CD4-positive, CD25-positive, alpha-beta regulatory T cell (primary cell): ENCODE measurements at regions not wholly inside any gene's neighbourhood (a gene's known extent, or its start where the extent isn't known, plus 50 kb on each side); places are given as distances from the start of the nearest gene placed in this dataset.

Experiments used
- ATAC-seq, 2 donors: fragments of 150-1000 bp; cut with Tn5 transposase; one replicate each; pipeline ENCODE4 v1.10.0; 2021; ENCODE audit warnings: low read depth in 2 of 2, moderate number of reproducible peaks in 2 of 2, moderate library complexity in 1 of 2
- DNase-seq, 3 donors: peaks; one replicate each; pipeline versions ENCODE4 v3.0.0 to v3.0.0-alpha.2; 2012 to 2022; ENCODE audit warnings: mixed read lengths in 1 of 3
- H3K27ac ChIP-seq: one replicate; pipeline ENCODE4 v1.7.0; 2013; ENCODE audit warnings: mild to moderate bottlenecking, low read length; ENCODE audit not compliant: insufficient read depth, poor library complexity, severe bottlenecking
- H3K27me3 ChIP-seq: one replicate; pipeline ENCODE4 v1.7.0; 2013; ENCODE audit warnings: low read length; ENCODE audit not compliant: control insufficient read depth, insufficient read depth
- H3K36me3 ChIP-seq: one replicate; pipeline ENCODE4 v1.7.0; 2013; ENCODE audit warnings: mild to moderate bottlenecking, low read length, moderate library complexity; ENCODE audit not compliant: control insufficient read depth, insufficient read depth
- H3K4me1 ChIP-seq: 2 replicates; pipeline ENCODE4 v1.7.0; 2013; ENCODE audit warnings: mild to moderate bottlenecking, low read length; ENCODE audit not compliant: insufficient read depth, control insufficient read depth, poor library complexity, severe bottlenecking
- H3K4me3 ChIP-seq: one replicate; pipeline ENCODE4 v1.7.0; 2013; ENCODE audit warnings: low read depth, mild to moderate bottlenecking, low read length, moderate library complexity
- H3K9me3 ChIP-seq, 2 experiments: 1 replicate in 1 of 2; 2 replicates in 1 of 2; pipeline ENCODE4 v1.7.0; 2013; ENCODE audit warnings: low read length in 2 of 2, mild to moderate bottlenecking in 1 of 2, moderate library complexity in 1 of 2; ENCODE audit not compliant: control insufficient read depth in 2 of 2
- H3K27ac Mint-ChIP-seq, 3 donors: one replicate each; pipeline ENCODE4 v1.8.0; 2020 to 2022; ENCODE audit warnings: mild to moderate bottlenecking in 3 of 3, mixed read lengths in 3 of 3, moderate library complexity in 2 of 3
- H3K27me3 Mint-ChIP-seq: one replicate; pipeline ENCODE4 v1.8.0; 2022; ENCODE audit warnings: mild to moderate bottlenecking, mixed read lengths
- H3K36me3 Mint-ChIP-seq: one replicate; pipeline ENCODE4 v1.8.0; 2020; ENCODE audit warnings: mixed read lengths
- H3K4me1 Mint-ChIP-seq, 4 donors: one replicate each; pipeline ENCODE4 v1.8.0; 2020 to 2022; ENCODE audit warnings: mixed read lengths in 4 of 4, mild to moderate bottlenecking in 1 of 4
- H3K4me3 Mint-ChIP-seq, 4 donors: one replicate each; pipeline ENCODE4 v1.8.0; 2020 to 2022; ENCODE audit warnings: mild to moderate bottlenecking in 4 of 4, mixed read lengths in 4 of 4, moderate library complexity in 3 of 4
- H3K9me3 Mint-ChIP-seq, 7 donors: one replicate each; pipeline ENCODE4 v1.8.0; 2020 to 2022; ENCODE audit warnings: mixed read lengths in 7 of 7, mild to moderate bottlenecking in 3 of 7, moderate library complexity in 2 of 7

DNA sequence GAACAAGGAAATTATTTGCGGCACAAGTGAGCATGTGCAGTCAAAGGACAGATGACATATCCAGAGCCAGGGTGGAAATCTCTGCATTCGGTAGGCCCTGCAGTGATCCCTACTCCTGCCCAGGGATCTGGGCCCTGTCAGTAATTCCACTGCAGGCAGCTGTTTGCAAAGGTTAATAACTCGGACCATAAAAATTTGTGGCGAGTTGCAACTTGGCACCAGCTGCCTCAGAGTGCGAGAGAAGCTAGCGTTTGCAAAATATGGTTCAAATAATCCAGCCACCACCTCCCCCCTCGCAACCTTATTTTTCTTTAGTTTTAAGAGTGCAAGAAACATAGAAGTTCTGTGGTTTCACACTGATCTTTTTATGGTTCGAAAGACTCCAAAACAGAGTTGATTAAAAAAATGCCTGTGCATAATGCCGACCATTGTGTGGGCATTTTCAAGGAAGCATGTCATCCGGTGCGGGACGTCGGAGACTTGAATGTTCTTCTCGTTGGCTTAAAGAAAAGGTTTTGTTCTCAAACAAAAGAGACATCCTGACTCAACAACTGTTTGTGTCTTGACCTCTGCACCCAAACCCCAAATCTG lies 224.5 kb downstream of the BCL11B start:
- Mint-ChIP-seq H3K27ac (peak overlapping the region in 1 of 3 donors; percentile 64), H3K27me3 (no peaks in the 10 kb centered on the region), H3K36me3 (no peaks in the 10 kb centered on the region), H3K4me1 (peaks cover 6 to 24% (median 14%) of the 10 kb centered on the region in 4 donors), H3K9me3 (peaks cover 3 to 18% (median 10%) of the 10 kb centered on the region in 7 donors), H3K4me3 (no peak overlapping the region)
- Histone ChIP-seq H3K27ac (no peak overlapping the region), H3K36me3 (no peaks in the 10 kb centered on the region), H3K9me3 (peaks cover 6 to 9% of the 10 kb centered on the region in 2 experiments), H3K4me3 (no peak overlapping the region), H3K4me1 (no peaks in the 10 kb centered on the region), H3K27me3 (no peaks in the 10 kb centered on the region)
- DNase-seq, result no peak
- ATAC-seq, result no peak

DNA sequence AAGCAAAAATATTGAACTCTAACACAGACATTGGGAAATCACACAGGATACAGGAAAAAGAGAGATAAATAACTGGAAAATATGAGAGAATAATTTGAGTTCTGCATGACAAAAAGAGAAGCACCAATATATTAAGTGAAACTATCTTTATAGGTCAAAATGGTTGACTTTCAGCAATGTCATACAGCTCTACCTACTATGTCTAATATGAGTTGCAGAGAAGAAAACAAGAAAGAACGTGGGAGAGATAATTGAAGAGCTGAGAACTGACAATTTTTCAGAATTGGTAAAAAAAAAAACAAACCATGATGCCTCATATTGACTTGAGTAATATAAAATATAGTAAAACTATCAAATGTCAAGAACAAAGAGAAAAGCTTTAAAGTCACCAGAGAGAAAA lies 221.7 kb downstream of the BCL11B start:
- H3K4me3 ChIP-seq, result no peak overlapping the region
- no peak for ATAC-seq
- no peaks in the 10 kb centered on the region for H3K36me3 ChIP-seq
- peaks cover 2 to 21% (median 10%) of the 10 kb centered on the region in 7 donors for H3K9me3 Mint-ChIP-seq
- DNase-seq, result no peak
- H3K4me1 ChIP-seq, result peaks cover 3% of the 10 kb centered on the region
- H3K9me3 ChIP-seq, result peaks cover 6 to 11% of the 10 kb centered on the region in 2 experiments
- no peaks in the 10 kb centered on the region for H3K27me3 ChIP-seq
- H3K27me3 Mint-ChIP-seq, result no peaks in the 10 kb centered on the region
- no peak overlapping the region for H3K27ac Mint-ChIP-seq
- no peak overlapping the region for H3K4me3 Mint-ChIP-seq
- peaks cover 6 to 24% (median 12%) of the 10 kb centered on the region in 4 donors for H3K4me1 Mint-ChIP-seq
- no peaks in the 10 kb centered on the region for H3K36me3 Mint-ChIP-seq
- H3K27ac ChIP-seq, result no peak overlapping the region

DNA sequence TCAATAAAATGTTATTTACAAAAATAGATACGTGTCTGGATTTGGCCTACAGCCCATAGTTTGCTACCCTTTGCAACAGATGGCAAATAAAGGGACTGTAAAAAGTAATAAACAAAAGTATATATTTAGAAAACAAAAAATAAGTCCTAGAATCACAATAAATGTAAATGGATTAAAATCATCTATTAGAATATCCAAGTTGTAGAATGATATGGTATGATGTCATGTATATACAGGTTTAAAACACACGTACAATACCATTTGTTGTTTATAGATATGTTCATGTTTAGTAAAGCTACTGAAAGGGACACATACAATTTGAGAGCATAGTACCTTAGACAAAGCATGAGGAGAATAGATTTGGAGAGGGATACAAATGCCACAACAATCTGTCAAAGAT lies 219.5 kb downstream of the BCL11B start:
- no peak overlapping the region for H3K27ac ChIP-seq
- H3K4me3 ChIP-seq, result no peak overlapping the region
- Mint-ChIP-seq H3K9me3 (peaks cover 2 to 21% (median 7%) of the 10 kb centered on the region in 7 donors), H3K4me1 (peaks cover 18 to 40% (median 24%) of the 10 kb centered on the region in 4 donors), H3K36me3 (no peaks in the 10 kb centered on the region), H3K4me3 (no peak overlapping the region), H3K27ac (no peak overlapping the region), H3K27me3 (no peaks in the 10 kb centered on the region)
- no peaks in the 10 kb centered on the region for H3K27me3 ChIP-seq
- peaks cover 6 to 11% of the 10 kb centered on the region in 2 experiments for H3K9me3 ChIP-seq
- ATAC-seq, result no peak
- no peaks in the 10 kb centered on the region for H3K36me3 ChIP-seq
- DNase-seq, result no peak
- H3K4me1 ChIP-seq, result peaks cover 10% of the 10 kb centered on the region

DNA sequence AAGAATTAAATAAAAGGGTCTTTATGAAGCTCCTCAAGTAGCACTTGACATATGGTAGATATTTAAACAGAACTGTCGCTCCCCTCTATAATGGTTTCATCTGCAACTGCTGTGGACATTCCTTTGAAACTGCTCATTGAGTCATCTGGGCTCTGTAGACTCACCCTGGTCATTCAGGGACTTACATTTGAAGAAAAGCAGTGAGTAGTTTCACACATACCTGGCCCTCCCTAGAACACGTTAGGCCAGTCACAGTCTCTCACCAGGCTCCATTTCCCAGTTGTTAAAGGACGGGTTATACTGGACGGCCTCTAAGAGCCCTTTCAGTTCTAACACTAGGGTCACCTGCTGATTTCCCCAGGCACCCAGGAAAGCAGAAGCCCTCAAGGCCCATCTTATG lies 217.0 kb downstream of the BCL11B start:
- no peak overlapping the region for H3K27ac ChIP-seq
- no peak overlapping the region for H3K4me3 ChIP-seq

DNA sequence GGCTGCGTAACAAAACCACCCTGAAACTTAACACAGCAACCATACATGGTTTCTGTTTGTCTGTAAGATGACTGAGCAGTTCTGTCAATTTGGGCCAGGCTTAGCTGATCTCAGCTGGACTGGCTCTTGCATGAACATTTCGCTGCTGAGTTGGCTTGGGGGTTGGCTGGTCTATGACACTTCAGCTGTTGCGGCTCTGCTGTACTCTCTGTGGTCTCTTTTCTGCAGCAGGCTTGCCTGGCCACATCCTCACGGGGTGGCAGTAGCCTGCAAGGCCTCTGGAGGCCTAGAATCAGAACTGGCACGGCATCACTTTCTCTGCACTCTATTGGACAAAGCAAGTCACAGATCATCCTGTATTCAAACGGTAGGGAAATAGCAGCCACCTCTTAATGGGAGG lies 216.2 kb downstream of the BCL11B start:
- DNase-seq (peak; percentile 3 to 74 (median 51)), ATAC-seq (peak; percentile 92 to 93)
- H3K4me3 ChIP-seq, result no peak overlapping the region
- H3K36me3 ChIP-seq, result no peaks in the 10 kb centered on the region
- H3K9me3 ChIP-seq, result peaks cover 6 to 11% of the 10 kb centered on the region in 2 experiments
- Mint-ChIP-seq H3K9me3 (peaks cover 0 to 15% (median 6%) of the 10 kb centered on the region in 7 donors), H3K4me3 (peak overlapping the region in 2 of 4 donors; percentile 1 to 28), H3K36me3 (no peaks in the 10 kb centered on the region), H3K4me1 (peaks cover 9 to 18% (median 13%) of the 10 kb centered on the region in 4 donors), H3K27ac (peak overlapping the region in 2 of 3 donors; percentile 47 to 76), H3K27me3 (no peaks in the 10 kb centered on the region)
- H3K27me3 ChIP-seq, result no peaks in the 10 kb centered on the region
- H3K27ac ChIP-seq, result peak overlapping the region; percentile 16
- H3K4me1 ChIP-seq, result peaks cover 10% of the 10 kb centered on the region

More for the DNA sequence above, 217.0 kb downstream of the BCL11B start:
- Mint-ChIP-seq H3K27me3 (no peaks in the 10 kb centered on the region), H3K27ac (peak overlapping the region in 1 of 3 donors; percentile 76), H3K4me3 (no peak overlapping the region), H3K4me1 (peaks cover 14 to 24% (median 19%) of the 10 kb centered on the region in 4 donors), H3K9me3 (peaks cover 2 to 21% (median 6%) of the 10 kb centered on the region in 7 donors), H3K36me3 (no peaks in the 10 kb centered on the region)
- ATAC-seq, result no peak
- DNase-seq, result no peak
- no peaks in the 10 kb centered on the region for H3K36me3 ChIP-seq
- H3K27me3 ChIP-seq, result no peaks in the 10 kb centered on the region
- peaks cover 10% of the 10 kb centered on the region for H3K4me1 ChIP-seq
- H3K9me3 ChIP-seq, result peaks cover 6 to 11% of the 10 kb centered on the region in 2 experiments

DNA sequence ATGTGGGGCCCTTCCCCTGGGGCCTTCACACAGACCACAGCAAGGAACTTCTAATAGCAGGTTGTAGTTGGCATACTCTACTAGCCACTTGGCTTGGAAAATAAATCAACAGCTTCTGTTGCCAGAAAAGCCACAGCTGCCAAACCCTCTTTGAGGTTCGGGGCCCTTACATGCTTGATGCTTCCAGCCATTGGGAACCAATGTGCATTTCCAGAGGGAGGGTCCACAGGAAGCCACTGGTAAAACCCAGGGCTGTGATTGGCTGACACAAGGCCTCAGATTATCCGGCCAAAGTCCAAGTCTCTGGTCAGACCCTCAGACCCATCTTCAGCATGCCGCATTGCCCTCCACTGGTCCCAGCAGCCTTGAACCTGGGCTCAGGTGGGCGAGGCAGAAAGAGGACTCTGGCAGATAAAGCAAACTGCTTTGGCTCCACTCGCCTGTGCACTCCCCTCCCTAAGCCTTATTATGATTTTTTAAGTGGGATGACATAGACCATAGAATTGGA lies 214.4 kb downstream of the BCL11B start:
- Mint-ChIP-seq H3K27me3 (no peaks in the 10 kb centered on the region), H3K4me3 (no peak overlapping the region), H3K9me3 (peaks cover 0 to 4% (median 0%) of the 10 kb centered on the region in 7 donors), H3K36me3 (no peaks in the 10 kb centered on the region), H3K27ac (no peak overlapping the region), H3K4me1 (peaks cover 9 to 18% (median 13%) of the 10 kb centered on the region in 4 donors)
- Histone ChIP-seq H3K36me3 (no peaks in the 10 kb centered on the region), H3K9me3 (peaks cover 0 to 1% of the 10 kb centered on the region in 2 experiments), H3K4me1 (peaks cover 10% of the 10 kb centered on the region), H3K4me3 (no peak overlapping the region), H3K27me3 (no peaks in the 10 kb centered on the region), H3K27ac (no peak overlapping the region)
- DNase-seq (no peak), ATAC-seq (no peak)

DNA sequence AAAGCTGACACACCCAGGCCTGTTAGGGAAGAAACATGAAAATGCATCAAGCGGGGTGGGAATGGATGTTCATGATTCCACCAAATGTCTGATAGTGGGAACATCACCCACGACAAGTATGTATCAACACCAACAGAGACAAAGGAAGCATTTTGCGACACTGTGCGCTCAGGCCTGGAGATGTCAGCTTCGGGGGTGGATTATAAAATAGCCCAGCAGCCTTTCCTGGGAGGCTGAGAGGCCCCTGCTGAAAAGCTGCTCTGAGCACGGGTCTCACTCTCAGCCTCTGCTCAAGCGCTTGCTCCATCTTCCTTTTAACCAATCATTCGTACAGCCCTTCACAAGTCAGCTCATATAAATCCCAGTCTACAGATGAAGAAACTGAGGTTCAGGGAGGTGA lies 213.5 kb downstream of the BCL11B start:
- H3K4me3 ChIP-seq, result no peak overlapping the region
- H3K27me3 ChIP-seq, result no peaks in the 10 kb centered on the region
- H3K4me1 Mint-ChIP-seq, result peaks cover 9 to 18% (median 13%) of the 10 kb centered on the region in 4 donors
- no peak overlapping the region for H3K27ac Mint-ChIP-seq
- H3K4me1 ChIP-seq, result peaks cover 10% of the 10 kb centered on the region
- ATAC-seq (no peak), DNase-seq (no peak)
- no peaks in the 10 kb centered on the region for H3K36me3 ChIP-seq
- H3K36me3 Mint-ChIP-seq, result no peaks in the 10 kb centered on the region
- no peak overlapping the region for H3K27ac ChIP-seq
- H3K4me3 Mint-ChIP-seq, result no peak overlapping the region
- no peaks in the 10 kb centered on the region for H3K9me3 ChIP-seq
- peaks cover 0 to 3% (median 0%) of the 10 kb centered on the region in 7 donors for H3K9me3 Mint-ChIP-seq
- no peaks in the 10 kb centered on the region for H3K27me3 Mint-ChIP-seq

DNA sequence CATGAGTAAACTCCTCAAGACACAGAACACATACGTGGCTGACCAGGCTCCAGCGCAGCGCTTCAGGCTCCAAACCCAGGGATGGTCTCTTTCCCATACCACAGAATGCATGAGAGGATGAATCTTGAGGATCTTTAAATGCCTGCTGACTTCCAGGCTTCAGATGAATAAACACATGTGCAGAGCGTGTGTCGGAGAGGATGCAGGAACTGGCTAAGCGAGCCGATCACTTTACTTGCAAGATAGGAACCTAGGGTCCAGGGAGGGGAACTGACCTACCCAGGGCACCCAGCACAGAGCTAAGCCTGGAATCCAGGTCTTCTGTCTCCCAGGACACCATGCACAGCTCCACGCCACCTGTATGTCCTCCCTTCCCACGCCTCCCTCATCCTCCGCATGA lies 209.8 kb downstream of the BCL11B start:
- ATAC-seq, result no peak
- no peak for DNase-seq
- H3K4me3 Mint-ChIP-seq, result no peak overlapping the region

More for the DNA sequence above, 209.8 kb downstream of the BCL11B start:
- Mint-ChIP-seq H3K9me3 (peaks cover 0 to 2% (median 0%) of the 10 kb centered on the region in 7 donors), H3K36me3 (no peaks in the 10 kb centered on the region), H3K4me1 (no peaks in the 10 kb centered on the region), H3K27me3 (no peaks in the 10 kb centered on the region), H3K27ac (peak overlapping the region in 1 of 3 donors; percentile 46)
- Histone ChIP-seq H3K9me3 (no peaks in the 10 kb centered on the region), H3K36me3 (no peaks in the 10 kb centered on the region), H3K4me3 (no peak overlapping the region), H3K27ac (no peak overlapping the region), H3K4me1 (no peaks in the 10 kb centered on the region), H3K27me3 (no peaks in the 10 kb centered on the region)
